Hepatocyte (in vitro differentiated cells): ENCODE measurements at regions not wholly inside any gene's neighbourhood (a gene's known extent, or its start where the extent isn't known, plus 50 kb on each side); places are given as distances from the start of the nearest gene placed in this dataset.

ENCODE experiments used
- CTCF ChIP-seq: fragments of 200-600 bp; sonication (generic); IDR thresholded peaks from 2 replicates; pipeline ENCODE4 v1.5.1; 2016; ENCODE audit warnings: antibody characterized with exemption, mild to moderate bottlenecking; ENCODE audit not compliant: poor library complexity
- EZH2 ChIP-seq: fragments of 200-600 bp; sonication (generic); IDR thresholded peaks from 2 replicates; pipeline ENCODE4 v1.6.1; 2016; ENCODE audit warnings: antibody characterized with exemption, mild to moderate bottlenecking, borderline replicate concordance

DNA sequence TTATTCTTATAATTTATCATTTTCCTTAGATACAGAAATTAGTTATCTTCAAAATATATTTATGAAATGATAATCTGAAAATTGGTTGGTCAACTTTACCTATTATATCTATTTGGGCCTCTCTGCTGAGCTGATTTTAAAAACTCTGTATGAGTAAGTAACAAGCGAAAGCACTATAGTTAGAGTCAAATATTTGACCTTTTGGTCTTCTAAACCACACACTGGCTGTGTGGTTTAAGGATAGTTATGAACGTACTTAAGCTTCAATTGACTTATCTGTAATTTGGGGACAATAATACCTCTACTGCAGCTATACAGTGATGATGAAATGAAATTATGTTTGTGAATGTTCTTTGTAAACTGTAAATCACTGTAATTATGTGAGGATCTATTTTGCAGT is 763.9 kb upstream of the GRM7 start:
- TF ChIP-seq CTCF (no peak), EZH2 (no peak)
